OCI-LY3 (cell line): ENCODE measurements at regions not wholly inside any gene's neighbourhood (a gene's known extent, or its start where the extent isn't known, plus 50 kb on each side); places are given as distances from the start of the nearest gene placed in this dataset.

Experiments
- H2AFZ ChIP-seq: fragments of 200-600, 300-600 bp; shearing (Covaris generic); 2 replicates; pipeline ENCODE4 v1.6.0; 2014; ENCODE audit warnings: antibody characterized with exemption, low read depth, low read length
- H3K27ac ChIP-seq: fragments of 200-600, 300-600 bp; sonication (generic); 2 replicates; pipeline ENCODE4 v1.5.1; 2014; ENCODE audit warnings: mild to moderate bottlenecking, low read length, moderate library complexity, mixed read lengths
- H3K27me3 ChIP-seq: fragments of 200-600, 300-600 bp; sonication (generic); 2 replicates; pipeline ENCODE4 v1.6.1; 2014; ENCODE audit warnings: low read depth, low read length, mixed read lengths
- H3K36me3 ChIP-seq: fragments of 200-600, 300-600 bp; sonication (generic); replicated peaks from 2 replicates; pipeline ENCODE3; 2014; ENCODE audit warnings: low read depth, low read length, mixed read lengths
- H3K4me1 ChIP-seq: fragments of 300-600, 200-600 bp; sonication (generic); 2 replicates; pipeline ENCODE4 v1.6.1; 2014; ENCODE audit warnings: low read length, mixed read lengths
- H3K4me2 ChIP-seq: fragments of 200-600, 300-600 bp; sonication (generic); 2 replicates; pipeline ENCODE4 v1.6.1; 2014; ENCODE audit warnings: low read length, mixed read lengths
- H3K4me3 ChIP-seq: fragments of 300-600, 200-600 bp; sonication (generic); 2 replicates; pipeline ENCODE4 v1.5.1; 2014; ENCODE audit warnings: antibody characterized with exemption, mild to moderate bottlenecking, low read length, moderate library complexity
- H3K79me2 ChIP-seq: fragments of 300-600, 200-600 bp; shearing (Covaris generic); 2 replicates; pipeline ENCODE4 v1.6.1; 2014; ENCODE audit warnings: mild to moderate bottlenecking, low read length, mixed read lengths
- H3K9ac ChIP-seq: fragments of 300-600, 200-600 bp; shearing (Covaris generic); 2 replicates; pipeline ENCODE4 v1.6.0; 2014; ENCODE audit warnings: mild to moderate bottlenecking, low read length, moderate library complexity
- H3K9me3 ChIP-seq: fragments of 200-600, 300-600 bp; shearing (Covaris generic); 2 replicates; pipeline ENCODE4 v1.6.1; 2014; ENCODE audit warnings: low read length, mixed read lengths; ENCODE audit not compliant: insufficient read depth
- H4K20me1 ChIP-seq: fragments of 200-600, 300-600 bp; sonication (generic); 2 replicates; pipeline ENCODE4 v1.6.1; 2016; ENCODE audit warnings: low read length, mixed read lengths; ENCODE audit not compliant: insufficient read depth
- CTCF ChIP-seq: fragments of 200-600, 300-600 bp; sonication (generic); IDR thresholded peaks from 2 replicates; pipeline ENCODE4 v1.5.1; 2014; ENCODE audit warnings: antibody characterized with exemption, low read length, low read depth
- EZH2phosphoT487 ChIP-seq: fragments of 200-600 bp; shearing (Covaris generic); IDR thresholded peaks from 2 replicates; pipeline ENCODE4 v1.6.1; 2018; ENCODE audit warnings: antibody characterized with exemption, mixed run types, low read depth

GRCh38 chr14:80378084-80378690 lies 166.9 kb upstream of the DIO2 start:
- TF ChIP-seq EZH2phosphoT487 (no peak), CTCF (no peak)
- no peaks in the 10 kb centered on the region for H4K20me1 ChIP-seq
- H3K79me2 ChIP-seq = no peaks in the 10 kb centered on the region
- no peak overlapping the region for H3K27ac ChIP-seq
- no peak overlapping the region for H3K4me2 ChIP-seq
- no peak overlapping the region for H3K9ac ChIP-seq
- H3K4me3 ChIP-seq = no peak overlapping the region
- H3K9me3 ChIP-seq = no peaks in the 10 kb centered on the region
- H3K27me3 ChIP-seq = no peaks in the 10 kb centered on the region
- H3K36me3 ChIP-seq = no peaks in the 10 kb centered on the region
- H3K4me1 ChIP-seq = no peaks in the 10 kb centered on the region
- no peak overlapping the region for H2AFZ ChIP-seq

- Histone ChIP-seq H3K4me3 (no peak overlapping the region), H3K27ac (no peak overlapping the region), H3K9ac (no peak overlapping the region), H3K4me2 (no peak overlapping the region), H3K79me2 (no peaks in the 10 kb centered on the region), H2AFZ (no peak overlapping the region), H3K36me3 (no peaks in the 10 kb centered on the region), H4K20me1 (no peaks in the 10 kb centered on the region), H3K4me1 (no peaks in the 10 kb centered on the region), H3K27me3 (no peaks in the 10 kb centered on the region), H3K9me3 (no peaks in the 10 kb centered on the region)
- TF ChIP-seq EZH2phosphoT487 (no peak), CTCF (no peak)
Measured at GRCh38 chr14:80364816-80365215, 153.5 kb upstream of the DIO2 start.

GRCh38 chr14:80364274-80364673 lies 153.0 kb upstream of the DIO2 start:
- H2AFZ ChIP-seq = no peak overlapping the region
- peak; percentile 66 for TF ChIP-seq CTCF
- no peak for TF ChIP-seq EZH2phosphoT487
- H3K27me3 ChIP-seq = no peaks in the 10 kb centered on the region
- no peaks in the 10 kb centered on the region for H3K9me3 ChIP-seq
- no peak overlapping the region for H3K4me3 ChIP-seq
- no peak overlapping the region for H3K9ac ChIP-seq
- no peaks in the 10 kb centered on the region for H3K4me1 ChIP-seq
- H3K79me2 ChIP-seq = no peaks in the 10 kb centered on the region
- H3K27ac ChIP-seq = no peak overlapping the region
- no peaks in the 10 kb centered on the region for H3K36me3 ChIP-seq
- no peak overlapping the region for H3K4me2 ChIP-seq
- no peaks in the 10 kb centered on the region for H4K20me1 ChIP-seq

GRCh38 chr14:80358112-80358511 lies 146.8 kb upstream of the DIO2 start:
- Histone ChIP-seq H3K4me1 (no peaks in the 10 kb centered on the region), H3K27ac (no peak overlapping the region), H3K36me3 (no peaks in the 10 kb centered on the region), H3K4me3 (no peak overlapping the region), H4K20me1 (no peaks in the 10 kb centered on the region), H3K27me3 (0 out of 2 replicates have a peak, but pooled peaks cover 4% of the 10 kb centered on the region), H3K79me2 (no peaks in the 10 kb centered on the region), H2AFZ (no peak overlapping the region), H3K9ac (no peak overlapping the region), H3K9me3 (no peaks in the 10 kb centered on the region), H3K4me2 (no peak overlapping the region)
- TF ChIP-seq EZH2phosphoT487 = no peak
- TF ChIP-seq CTCF = no peak
